AG04450 (cell line): ENCODE measurements at regions not wholly inside any gene's neighbourhood (a gene's known extent, or its start where the extent isn't known, plus 50 kb on each side); places are given as distances from the start of the nearest gene placed in this dataset.

Source experiments
- CTCF ChIA-PET: fragments of 300-600, 350-600 bp; formaldehyde crosslinking; extraction: SDS; loops from one replicate; lab custom pipeline; 2022; ENCODE audit warnings: antibody characterized with exemption, inconsistent platforms; lab: Charles Lee
- POLR2A ChIA-PET: fragments of 350-600 bp; formaldehyde crosslinking; extraction: SDS; loops from one replicate; lab custom pipeline; 2021; ENCODE audit warnings: antibody characterized with exemption, inconsistent platforms; lab: Yijun Ruan, JAX
- DNase-seq: peaks from one replicate; pipeline ENCODE4 v3.0.0-alpha.2; 2011; ENCODE audit warnings: low read depth, low spot score
- H3K27ac ChIP-seq: one replicate; pipeline ENCODE4 v1.5.1; 2012; ENCODE audit warnings: low read depth, low read length, control low read depth
- H3K27me3 ChIP-seq: one replicate; pipeline ENCODE4 v1.6.0; 2012; ENCODE audit warnings: low read length; ENCODE audit not compliant: control insufficient read depth, insufficient read depth
- H3K4me3 ChIP-seq: 2 replicates; pipeline ENCODE4 v1.5.1; 2011; ENCODE audit warnings: mild to moderate bottlenecking, low read depth, low read length, control low read depth
- H3K9me3 ChIP-seq: 2 replicates; pipeline ENCODE4 v1.5.1; 2012; ENCODE audit warnings: low read length; ENCODE audit not compliant: control insufficient read depth, insufficient read depth
- TF ChIP-seq, protein P1 (sequence below): IDR thresholded peaks from 2 replicates; pipeline ENCODE4 v1.5.1; 2011; ENCODE audit warnings: low read depth, low read length, control low read depth, inconsistent platforms

DNA sequence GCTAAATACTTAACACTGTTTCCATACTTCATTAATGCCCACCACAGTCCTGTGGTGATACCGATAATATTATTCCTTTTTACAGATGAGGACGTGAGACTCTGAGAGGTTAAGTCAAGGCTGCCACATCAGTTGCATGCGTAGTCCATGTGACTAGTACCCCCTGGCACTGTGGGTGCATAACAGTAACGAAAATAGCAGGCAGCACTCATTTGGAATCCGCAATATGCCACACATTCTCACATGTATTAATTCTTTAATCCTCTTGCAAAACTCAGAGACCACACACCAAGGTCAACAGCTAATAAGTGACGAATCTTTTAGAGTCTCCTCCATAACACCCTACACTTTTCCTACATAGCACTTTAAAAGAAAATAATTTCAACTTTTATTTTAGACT is 99.5 kb upstream of the HABP2 start:
- peaks cover 7% of the 10 kb centered on the region for H3K27me3 ChIP-seq
- H3K9me3 ChIP-seq, result no peaks in the 10 kb centered on the region
- ChIA-PET POLR2A (no interaction called here), CTCF (interaction anchor here (0.7 to 1.0 kb wide), 4 partner anchors 9 to 1837 kb away, joined by 3 to 10 read pairs (median 6); no protein-coding TSS in a partner anchor)
- H3K4me3 ChIP-seq, result no peak overlapping the region
- TF ChIP-seq, protein P1, sequence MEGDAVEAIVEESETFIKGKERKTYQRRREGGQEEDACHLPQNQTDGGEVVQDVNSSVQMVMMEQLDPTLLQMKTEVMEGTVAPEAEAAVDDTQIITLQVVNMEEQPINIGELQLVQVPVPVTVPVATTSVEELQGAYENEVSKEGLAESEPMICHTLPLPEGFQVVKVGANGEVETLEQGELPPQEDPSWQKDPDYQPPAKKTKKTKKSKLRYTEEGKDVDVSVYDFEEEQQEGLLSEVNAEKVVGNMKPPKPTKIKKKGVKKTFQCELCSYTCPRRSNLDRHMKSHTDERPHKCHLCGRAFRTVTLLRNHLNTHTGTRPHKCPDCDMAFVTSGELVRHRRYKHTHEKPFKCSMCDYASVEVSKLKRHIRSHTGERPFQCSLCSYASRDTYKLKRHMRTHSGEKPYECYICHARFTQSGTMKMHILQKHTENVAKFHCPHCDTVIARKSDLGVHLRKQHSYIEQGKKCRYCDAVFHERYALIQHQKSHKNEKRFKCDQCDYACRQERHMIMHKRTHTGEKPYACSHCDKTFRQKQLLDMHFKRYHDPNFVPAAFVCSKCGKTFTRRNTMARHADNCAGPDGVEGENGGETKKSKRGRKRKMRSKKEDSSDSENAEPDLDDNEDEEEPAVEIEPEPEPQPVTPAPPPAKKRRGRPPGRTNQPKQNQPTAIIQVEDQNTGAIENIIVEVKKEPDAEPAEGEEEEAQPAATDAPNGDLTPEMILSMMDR, result no peak
- no peak for DNase-seq
- no peak overlapping the region for H3K27ac ChIP-seq

DNA sequence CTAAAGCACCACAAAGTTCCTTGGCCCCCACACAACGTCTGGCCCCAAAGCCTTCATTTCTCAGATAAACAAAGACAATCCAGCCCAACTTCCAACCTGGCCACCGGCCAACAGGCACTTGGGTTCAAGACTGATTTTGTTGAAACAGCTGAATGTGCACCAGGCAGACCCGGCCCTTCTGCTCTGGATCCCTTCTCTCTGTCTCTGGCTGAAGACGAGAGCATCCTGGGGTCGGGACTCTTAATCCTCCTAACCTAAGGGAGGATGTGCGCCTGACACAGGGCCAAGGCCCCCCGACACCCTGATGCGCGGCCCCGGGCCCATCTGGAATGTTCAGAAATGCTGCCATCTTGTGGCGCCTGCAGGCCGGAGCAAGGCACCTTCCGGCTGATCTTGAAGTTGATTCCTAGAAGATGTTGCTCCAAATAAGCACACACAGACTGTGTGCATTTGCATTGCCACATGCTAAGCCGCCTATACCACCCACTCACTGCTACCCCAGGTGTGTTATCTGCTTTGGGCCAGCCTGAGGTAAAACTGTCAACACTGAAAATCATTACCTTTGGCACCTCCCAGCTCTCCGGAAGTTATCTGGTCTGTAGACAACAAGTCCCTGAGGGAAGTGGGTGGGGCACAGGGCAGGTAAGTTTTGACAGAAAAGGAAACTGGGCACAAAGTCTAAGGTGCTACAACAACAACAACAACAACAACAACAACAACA is 98.4 kb upstream of the HABP2 start:
- H3K4me3 ChIP-seq, result peak overlapping the region; percentile 17; the same call in 1 of the 2 replicates
- TF ChIP-seq, protein P1, result peak; percentile 71
- no peak overlapping the region for H3K27ac ChIP-seq
- peaks cover 7% of the 10 kb centered on the region for H3K27me3 ChIP-seq
- DNase-seq, result no peak
- POLR2A ChIA-PET, result no interaction called here
- CTCF ChIA-PET, result interaction anchor here (0.5 to 1.0 kb wide), 6 partner anchors 11 to 1339 kb away, joined by 3 to 4 read pairs (median 3); no protein-coding TSS in a partner anchor
- H3K9me3 ChIP-seq, result no peaks in the 10 kb centered on the region

DNA sequence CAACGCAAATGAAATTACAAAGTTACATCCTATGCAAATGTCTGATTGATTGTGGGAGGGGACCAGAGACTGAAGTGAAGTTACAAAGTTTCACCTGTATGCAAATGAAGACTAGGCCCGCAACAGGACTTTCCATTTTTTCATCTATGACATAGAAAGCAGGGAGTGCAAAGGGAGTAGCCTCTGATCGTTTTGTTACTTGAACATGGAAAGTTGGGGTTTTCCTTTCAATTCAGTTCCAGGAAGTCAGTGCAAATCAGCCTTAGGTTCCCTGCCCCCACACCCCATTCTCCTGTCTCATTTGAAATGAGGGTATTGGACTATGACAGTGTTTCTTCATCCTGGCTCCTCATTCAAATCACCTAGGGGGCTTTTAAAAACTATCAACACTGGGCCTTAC is 96.9 kb upstream of the HABP2 start:
- no peak overlapping the region for H3K27ac ChIP-seq
- H3K9me3 ChIP-seq, result no peaks in the 10 kb centered on the region
- peaks cover 8% of the 10 kb centered on the region for H3K27me3 ChIP-seq
- no peak for DNase-seq
- ChIA-PET POLR2A (no interaction called here), CTCF (no interaction called here)
- no peak overlapping the region for H3K4me3 ChIP-seq
- TF ChIP-seq, protein P1, result no peak

DNA sequence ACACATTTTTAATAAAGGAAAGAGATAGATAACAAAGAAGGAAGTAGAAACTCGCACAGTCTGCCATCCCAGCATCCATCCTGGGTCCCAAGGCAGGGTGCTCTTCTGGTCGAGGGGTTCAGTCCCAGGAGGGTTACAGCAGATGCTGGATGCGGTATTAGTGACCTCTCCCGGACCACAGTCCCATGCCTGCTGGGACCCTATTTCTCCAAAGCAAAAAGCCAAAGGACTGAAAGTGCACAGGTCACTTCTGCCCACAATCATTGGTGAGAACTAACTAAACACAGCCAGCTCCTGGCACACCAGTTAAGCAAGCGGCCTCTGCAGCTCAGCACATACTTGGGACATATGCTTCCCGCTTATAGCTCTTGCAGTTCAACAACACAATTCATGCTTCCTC is 96.1 kb upstream of the HABP2 start:
- POLR2A ChIA-PET, result no interaction called here
- H3K4me3 ChIP-seq, result no peak overlapping the region
- H3K9me3 ChIP-seq, result no peaks in the 10 kb centered on the region
- CTCF ChIA-PET, result no interaction called here
- TF ChIP-seq, protein P1, result no peak
- H3K27ac ChIP-seq, result no peak overlapping the region
- DNase-seq, result no peak
- H3K27me3 ChIP-seq, result peaks cover 10% of the 10 kb centered on the region

DNA sequence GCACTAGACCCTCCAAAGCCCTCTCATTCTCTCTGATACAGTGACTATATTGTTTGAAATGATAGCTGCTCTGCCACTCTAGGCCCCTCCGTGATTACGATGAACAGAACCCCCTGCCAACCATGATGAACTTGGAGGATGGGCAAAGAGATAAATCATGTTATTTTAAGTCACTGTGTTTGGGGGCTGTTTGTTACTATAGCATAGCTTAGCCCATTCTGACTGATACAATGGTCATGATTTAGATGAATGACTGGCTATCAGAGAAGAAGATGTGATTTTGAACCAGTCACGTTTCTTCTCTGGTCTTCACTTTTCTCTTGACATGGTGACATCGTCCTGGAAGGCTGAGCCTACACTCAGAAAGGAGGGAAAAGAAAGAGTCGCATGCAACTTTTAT is 95.4 kb upstream of the HABP2 start:
- no peak for DNase-seq
- TF ChIP-seq, protein P1, result no peak
- Histone ChIP-seq H3K27me3 (peaks cover 9% of the 10 kb centered on the region), H3K27ac (no peak overlapping the region), H3K9me3 (no peaks in the 10 kb centered on the region), H3K4me3 (no peak overlapping the region)
- CTCF ChIA-PET, result no interaction called here
- POLR2A ChIA-PET, result no interaction called here
